ENCODE measurements at regions not wholly inside any gene's neighbourhood (a gene's known extent, or its start where the extent isn't known, plus 50 kb on each side); places are given as distances from the start of the nearest gene placed in this dataset.

GRCh38 chr6:15032015-15032414 is 213.9 kb upstream of the JARID2 start:
- peaks cover 0 to 4% (median 0%) of the 10 kb centered on the region in 6 donors for H3K9me3 Mint-ChIP-seq
- no peak overlapping the region for H3K27ac Mint-ChIP-seq
- H3K36me3 Mint-ChIP-seq = peaks cover 0 to 4% (median 0%) of the 10 kb centered on the region in 3 donors
- peaks cover 0 to 4% (median 0%) of the 10 kb centered on the region in 3 donors for H3K27me3 Mint-ChIP-seq (ENCODE audit: low read depth in 3 of 3)
- no peak overlapping the region for H3K4me3 Mint-ChIP-seq
- no peak for DNase-seq
- H3K4me1 Mint-ChIP-seq = peaks cover 2 to 10% of the 10 kb centered on the region in 2 donors

GRCh38 chr6:15033850-15034203 is 212.0 kb upstream of the JARID2 start:
- H3K27me3 Mint-ChIP-seq (ENCODE audit: low read depth in 3 of 3) = peaks cover 0 to 1% (median 0%) of the 10 kb centered on the region in 3 donors
- peaks cover 2 to 10% of the 10 kb centered on the region in 2 donors for H3K4me1 Mint-ChIP-seq
- DNase-seq = no peak
- no peak overlapping the region for H3K4me3 Mint-ChIP-seq
- H3K36me3 Mint-ChIP-seq = peaks cover 0 to 4% (median 0%) of the 10 kb centered on the region in 3 donors
- H3K27ac Mint-ChIP-seq = no peak overlapping the region
- H3K9me3 Mint-ChIP-seq = no peaks in the 10 kb centered on the region

GRCh38 chr6:15036690-15037245 is 209.1 kb upstream of the JARID2 start:
- Mint-ChIP-seq H3K36me3 (peaks cover 0 to under 1% (median 0%) of the 10 kb centered on the region in 3 donors), H3K27ac (no peak overlapping the region), H3K4me1 (peaks cover 0 to 5% of the 10 kb centered on the region in 2 donors), H3K9me3 (no peaks in the 10 kb centered on the region), H3K27me3 (ENCODE audit: low read depth in 3 of 3) (peaks cover 0 to 1% (median 0%) of the 10 kb centered on the region in 3 donors), H3K4me3 (no peak overlapping the region)
- DNase-seq = no peak

- no peak overlapping the region for H3K4me3 Mint-ChIP-seq
- H3K36me3 Mint-ChIP-seq = no peaks in the 10 kb centered on the region
- H3K27me3 Mint-ChIP-seq (ENCODE audit: low read depth in 3 of 3) = peaks cover 0 to 1% (median 0%) of the 10 kb centered on the region in 3 donors
- no peak overlapping the region for H3K27ac Mint-ChIP-seq
- DNase-seq = no peak
- H3K9me3 Mint-ChIP-seq = no peaks in the 10 kb centered on the region
- H3K4me1 Mint-ChIP-seq = peaks cover 0 to under 1% of the 10 kb centered on the region in 2 donors
Observed at GRCh38 chr6:15037253-15037652, 208.6 kb upstream of the JARID2 start.

- Mint-ChIP-seq H3K27ac (no peak overlapping the region), H3K4me3 (no peak overlapping the region), H3K36me3 (no peaks in the 10 kb centered on the region), H3K27me3 (ENCODE audit: low read depth in 3 of 3) (no peaks in the 10 kb centered on the region), H3K9me3 (no peaks in the 10 kb centered on the region), H3K4me1 (no peaks in the 10 kb centered on the region)
- no peak for DNase-seq
Observed at GRCh38 chr6:15038013-15038791, 207.7 kb upstream of the JARID2 start.

GRCh38 chr6:15039136-15039535 is 206.7 kb upstream of the JARID2 start:
- Mint-ChIP-seq H3K27ac (no peak overlapping the region), H3K4me3 (no peak overlapping the region), H3K9me3 (no peaks in the 10 kb centered on the region), H3K27me3 (ENCODE audit: low read depth in 3 of 3) (no peaks in the 10 kb centered on the region), H3K4me1 (no peaks in the 10 kb centered on the region), H3K36me3 (no peaks in the 10 kb centered on the region)
- DNase-seq = no peak

GRCh38 chr6:15042938-15043337 is 202.9 kb upstream of the JARID2 start:
- Mint-ChIP-seq H3K4me1 (no peaks in the 10 kb centered on the region), H3K27me3 (ENCODE audit: low read depth in 3 of 3) (peaks cover 0 to 4% (median 0%) of the 10 kb centered on the region in 3 donors), H3K36me3 (no peaks in the 10 kb centered on the region), H3K4me3 (no peak overlapping the region), H3K9me3 (no peaks in the 10 kb centered on the region), H3K27ac (no peak overlapping the region)
- DNase-seq = no peak

- no peak overlapping the region for H3K4me3 Mint-ChIP-seq
- peaks cover 0 to 4% (median 0%) of the 10 kb centered on the region in 3 donors for H3K27me3 Mint-ChIP-seq (ENCODE audit: low read depth in 3 of 3)
- no peaks in the 10 kb centered on the region for H3K9me3 Mint-ChIP-seq
- H3K4me1 Mint-ChIP-seq = no peaks in the 10 kb centered on the region
- peak overlapping the region in 1 of 6 donors; percentile 1 for H3K27ac Mint-ChIP-seq
- H3K36me3 Mint-ChIP-seq = no peaks in the 10 kb centered on the region
- DNase-seq = no peak
Observed at GRCh38 chr6:15044146-15044882, 201.6 kb upstream of the JARID2 start.

- no peak for DNase-seq
- Mint-ChIP-seq H3K27ac (no peak overlapping the region), H3K4me3 (no peak overlapping the region), H3K4me1 (no peaks in the 10 kb centered on the region), H3K9me3 (no peaks in the 10 kb centered on the region), H3K36me3 (no peaks in the 10 kb centered on the region), H3K27me3 (ENCODE audit: low read depth in 3 of 3) (peaks cover 0 to 4% (median 0%) of the 10 kb centered on the region in 3 donors)
Observed at GRCh38 chr6:15044948-15045347, 200.9 kb upstream of the JARID2 start.

- no peak for DNase-seq
- Mint-ChIP-seq H3K9me3 (no peaks in the 10 kb centered on the region), H3K36me3 (no peaks in the 10 kb centered on the region), H3K27me3 (ENCODE audit: low read depth in 3 of 3) (peaks cover 0 to 4% (median 0%) of the 10 kb centered on the region in 3 donors), H3K4me1 (no peaks in the 10 kb centered on the region), H3K4me3 (no peak overlapping the region), H3K27ac (no peak overlapping the region)
Observed at GRCh38 chr6:15046751-15047150, 199.1 kb upstream of the JARID2 start.

GRCh38 chr6:15048367-15048766 is 197.5 kb upstream of the JARID2 start:
- H3K27me3 Mint-ChIP-seq (ENCODE audit: low read depth in 3 of 3) = peaks cover 0 to 4% (median 0%) of the 10 kb centered on the region in 3 donors
- H3K27ac Mint-ChIP-seq = no peak overlapping the region
- H3K36me3 Mint-ChIP-seq = no peaks in the 10 kb centered on the region
- no peaks in the 10 kb centered on the region for H3K9me3 Mint-ChIP-seq
- no peak overlapping the region for H3K4me3 Mint-ChIP-seq
- H3K4me1 Mint-ChIP-seq = no peaks in the 10 kb centered on the region
- no peak for DNase-seq

- no peaks in the 10 kb centered on the region for H3K4me1 Mint-ChIP-seq
- peaks cover 0 to 10% (median 0%) of the 10 kb centered on the region in 3 donors for H3K36me3 Mint-ChIP-seq
- H3K27ac Mint-ChIP-seq = no peak overlapping the region
- peaks cover 0 to 2% (median 2%) of the 10 kb centered on the region in 3 donors for H3K27me3 Mint-ChIP-seq (ENCODE audit: low read depth in 3 of 3)
- H3K9me3 Mint-ChIP-seq = no peaks in the 10 kb centered on the region
- no peak overlapping the region for H3K4me3 Mint-ChIP-seq
- DNase-seq = no peak
Observed at GRCh38 chr6:15058200-15059061, 187.4 kb upstream of the JARID2 start.

GRCh38 chr6:15061180-15061641 is 184.7 kb upstream of the JARID2 start:
- no peak for DNase-seq
- Mint-ChIP-seq H3K4me1 (no peaks in the 10 kb centered on the region), H3K27me3 (ENCODE audit: low read depth in 3 of 3) (peaks cover under 1 to 2% (median 2%) of the 10 kb centered on the region in 3 donors), H3K27ac (no peak overlapping the region), H3K9me3 (no peaks in the 10 kb centered on the region), H3K36me3 (peaks cover 0 to 10% (median 0%) of the 10 kb centered on the region in 3 donors), H3K4me3 (no peak overlapping the region)

Measured in immature natural killer cell (primary cell).